ENCODE measurements at regions not wholly inside any gene's neighbourhood (a gene's known extent, or its start where the extent isn't known, plus 50 kb on each side); places are given as distances from the start of the nearest gene placed in this dataset.

- TF ChIP-seq ZNF37A (tag by site-specific recombination; IDR thresholded peaks at IDR 0.05) (no peak), HOXA7 (CRISPR knock-in tag; IDR thresholded peaks at IDR 0.05; ENCODE audit: borderline replicate concordance) (no peak), ZBTB17 (tag by site-specific recombination; IDR thresholded peaks at IDR 0.05) (no peak), ZNF280D (tag by site-specific recombination; IDR thresholded peaks at IDR 0.05) (no peak)
These were observed 128.5 kb upstream of the DIPK2B start (continued) for GRCh38 chrX:45329217-45329616.

GRCh38 chrX:45324941-45325340, 124.3 kb upstream of the DIPK2B start:
- H3K36me3 ChIP-seq (ENCODE audit: control insufficient read depth in 2 of 2, insufficient read depth in 1 of 2, low read length in 2 of 2): no peaks in the 10 kb centered on the region
- POLR2A ChIA-PET: no interaction called here

GRCh38 chrX:45323387-45323786, 122.7 kb upstream of the DIPK2B start:
- no peaks in the 10 kb centered on the region for H3K9me3 ChIP-seq (ENCODE audit: control insufficient read depth, insufficient read depth, low read depth, low read length)
- CTCF ChIA-PET: interaction anchor here (0.9 to 3.3 kb wide), 6 partner anchors 103 to 1085 kb away, joined by 3 to 22 read pairs (median 4); no protein-coding TSS in a partner anchor
- POLR2A ChIA-PET: no interaction called here
- no peaks in the 10 kb centered on the region for H3K4me1 ChIP-seq (ENCODE audit: control insufficient read depth, insufficient read depth, low read length)
- no peaks in the 10 kb centered on the region for H3K36me3 ChIP-seq (ENCODE audit: control insufficient read depth in 2 of 2, insufficient read depth in 1 of 2, low read length in 2 of 2)
- no peak for TF ChIP-seq ZNF830 (tag by site-specific recombination; IDR thresholded peaks at IDR 0.05; ENCODE audit: low read depth)
- no peak for TF ChIP-seq ZFP69B (tag by site-specific recombination; IDR thresholded peaks at IDR 0.05)
- no peak for TF ChIP-seq ZNF366 (tag by site-specific recombination; conservative IDR thresholded peaks at IDR 0.05)
- no peak for TF ChIP-seq ZNF140 (tag by site-specific recombination; IDR thresholded peaks at IDR 0.05)
- TF ChIP-seq ZNF670 (tag by site-specific recombination; IDR thresholded peaks at IDR 0.05; ENCODE audit: low read depth): no peak
- TF ChIP-seq ZFP41 (tag by site-specific recombination; IDR thresholded peaks at IDR 0.05; ENCODE audit: borderline replicate concordance): no peak
- TF ChIP-seq ZNF514 (tag by site-specific recombination; IDR thresholded peaks at IDR 0.05): no peak
- TF ChIP-seq ZNF518A (tag by site-specific recombination; conservative IDR thresholded peaks at IDR 0.05; ENCODE audit: low read depth): no peak
- no peak for TF ChIP-seq ZNF701 (tag by site-specific recombination; IDR thresholded peaks at IDR 0.05)
- no peak overlapping the region for H3K4me3 ChIP-seq (ENCODE audit: low read depth, low read length)
- no peak overlapping the region for H3K27ac ChIP-seq (ENCODE audit: extremely low read depth, low read depth, low read length)

More at GRCh38 chrX:45324941-45325340, 124.3 kb upstream of the DIPK2B start:
- no peaks in the 10 kb centered on the region for H3K4me1 ChIP-seq (ENCODE audit: control insufficient read depth, insufficient read depth, low read length)
- H3K4me3 ChIP-seq (ENCODE audit: low read depth, low read length): no peak overlapping the region
- no peak overlapping the region for H3K27ac ChIP-seq (ENCODE audit: extremely low read depth, low read depth, low read length)
- CTCF ChIA-PET: interaction anchor here (1.2 to 1.5 kb wide), 3 partner anchors 529 to 1084 kb away, joined by 4 to 6 read pairs (median 5); no protein-coding TSS in a partner anchor
- TF ChIP-seq ZNF148 (tag by site-specific recombination; IDR thresholded peaks at IDR 0.05; ENCODE audit: borderline replicate concordance): no peak
- TF ChIP-seq PBX3 (CRISPR knock-in tag; IDR thresholded peaks at IDR 0.05): no peak
- no peak for TF ChIP-seq ZNF600 (tag by site-specific recombination; IDR thresholded peaks at IDR 0.05)
- no peaks in the 10 kb centered on the region for H3K9me3 ChIP-seq (ENCODE audit: control insufficient read depth, insufficient read depth, low read depth, low read length)

Data from HEK293 (cell line).